Dermis microvascular lymphatic vessel endothelial cell (primary cell): ENCODE measurements at regions not wholly inside any gene's neighbourhood (a gene's known extent, or its start where the extent isn't known, plus 50 kb on each side); places are given as distances from the start of the nearest gene placed in this dataset.

Experiments
- DNase-seq, 2 donors: peaks; one replicate each; pipeline versions ENCODE4 v3.0.0 to v3.0.0-alpha.2; 2010; ENCODE audit warnings: low read depth in 2 of 2

DNA sequence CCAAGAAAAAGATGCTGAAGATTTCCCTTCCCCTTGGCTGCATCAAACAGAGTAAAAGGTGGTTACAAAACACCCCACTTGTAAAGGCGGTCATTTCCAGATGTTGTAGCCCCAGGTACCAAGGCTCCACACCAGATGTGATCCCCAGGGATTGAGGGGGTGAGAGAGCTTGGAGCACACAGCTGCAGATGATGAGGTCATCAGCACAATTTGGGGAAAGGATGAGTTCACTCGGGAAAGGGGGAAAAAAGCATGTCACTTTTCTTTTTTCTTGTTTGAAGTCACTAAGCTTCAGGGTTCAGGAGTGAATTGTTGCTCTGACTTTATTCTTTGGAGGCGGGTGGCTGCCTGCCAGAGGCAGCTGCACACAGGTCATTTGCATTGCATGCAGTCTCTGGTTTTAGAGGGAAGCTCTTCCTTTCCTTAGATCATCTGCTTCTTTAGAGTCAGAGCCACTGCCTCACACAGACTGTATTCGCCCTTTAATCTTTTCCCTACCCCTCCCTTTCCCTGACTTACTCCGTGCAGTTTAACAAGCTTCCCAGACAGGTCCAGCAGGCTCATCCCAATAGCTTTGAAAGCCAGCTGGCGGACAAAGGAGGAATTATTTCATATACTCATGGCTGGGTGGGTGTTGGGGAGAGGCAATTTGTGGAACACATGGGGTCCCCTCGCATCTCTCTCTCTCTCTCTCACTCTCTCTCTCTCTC, 409.3 kb upstream of the SLC24A2 start:
- DNase-seq, result no peak

DNA sequence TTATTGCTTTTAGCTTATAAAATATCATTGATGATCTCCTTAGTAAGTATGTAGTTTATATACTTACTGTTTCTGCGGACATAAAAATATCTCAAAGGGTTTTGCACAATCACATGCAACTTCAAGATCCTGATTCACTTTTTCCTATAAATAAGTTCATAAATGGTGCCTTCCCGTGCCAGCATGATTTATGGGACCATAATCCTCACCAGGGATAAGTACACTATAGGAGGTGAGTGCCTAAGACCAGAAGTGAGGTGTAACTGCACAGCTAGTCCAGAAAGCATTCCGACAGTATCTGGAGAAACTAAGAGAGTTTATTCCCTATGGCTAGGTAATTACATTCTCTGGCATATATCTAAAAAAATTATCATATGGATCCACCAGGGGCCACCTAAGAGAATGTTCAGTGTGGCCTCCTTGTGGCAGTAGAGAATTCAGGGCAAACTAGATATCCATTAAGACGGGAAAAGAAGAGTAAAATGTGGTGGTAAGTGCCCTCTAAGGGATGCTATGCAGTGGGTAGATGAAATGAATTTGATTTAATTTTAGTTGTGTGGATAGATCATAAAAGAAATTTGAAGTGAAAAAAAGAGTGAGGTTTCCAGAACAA, 402.5 kb upstream of the SLC24A2 start:
- peak in 1 of 2 donors; percentile 8 for DNase-seq

DNA sequence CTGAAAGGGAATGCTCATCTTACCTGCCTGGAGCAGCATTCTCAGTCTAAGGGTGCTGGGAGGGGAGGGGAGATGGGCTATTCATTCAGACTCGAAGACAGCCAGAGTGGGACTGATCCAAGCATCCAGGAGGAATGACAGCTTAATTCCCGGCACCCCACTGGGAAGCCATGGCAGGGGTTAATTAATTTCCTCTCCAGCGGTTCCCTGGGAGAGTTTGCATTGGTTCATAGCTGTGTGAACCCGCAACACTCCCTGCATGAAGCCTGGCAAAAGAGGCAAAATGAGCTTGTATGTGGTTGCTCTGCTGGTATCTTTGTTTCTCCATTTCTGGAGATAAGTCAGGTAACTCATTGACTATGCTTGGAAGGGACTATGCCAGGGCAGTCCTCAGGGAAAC, 401.0 kb upstream of the SLC24A2 start:
- DNase-seq, result no peak

DNA sequence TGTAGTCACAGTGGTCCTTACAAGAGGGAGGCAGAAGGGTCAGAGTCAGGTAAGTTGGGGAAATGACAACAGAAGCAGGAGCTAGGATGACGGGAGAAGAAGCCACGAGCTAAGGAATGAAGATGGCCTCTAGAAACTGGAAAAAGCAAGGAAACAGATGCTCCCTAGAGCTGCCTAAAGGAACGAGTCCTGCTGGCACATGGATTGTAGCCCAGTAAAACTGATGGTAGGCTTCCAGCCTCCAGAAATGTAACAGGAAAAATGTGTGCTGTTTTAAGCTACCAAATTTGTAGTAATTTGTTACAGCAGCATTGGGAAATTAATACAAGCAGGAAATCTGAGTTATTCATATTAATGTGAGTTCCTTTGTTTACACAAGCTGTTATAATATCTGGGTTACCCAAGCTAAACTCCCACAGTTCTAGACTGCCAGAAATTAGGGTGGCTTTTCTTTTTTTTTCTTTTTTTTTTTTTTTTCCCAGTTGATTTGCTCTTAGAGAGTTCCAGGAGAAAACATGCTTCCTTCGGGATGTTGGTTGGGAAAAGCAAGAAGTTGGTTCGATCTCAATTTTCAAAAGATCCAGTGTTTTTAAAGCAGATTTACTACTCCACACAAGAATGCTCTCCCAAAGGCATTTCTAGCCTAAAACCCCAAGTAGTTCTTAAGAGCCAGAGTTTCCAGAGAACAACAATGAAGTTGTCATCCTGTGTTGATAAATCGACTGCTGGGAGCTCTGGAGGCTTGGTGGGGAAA, 400.0 kb upstream of the SLC24A2 start:
- no peak for DNase-seq

- DNase-seq, result no peak
Measured at GRCh38 chr9:20187318-20187717, 398.5 kb upstream of the SLC24A2 start.

DNA sequence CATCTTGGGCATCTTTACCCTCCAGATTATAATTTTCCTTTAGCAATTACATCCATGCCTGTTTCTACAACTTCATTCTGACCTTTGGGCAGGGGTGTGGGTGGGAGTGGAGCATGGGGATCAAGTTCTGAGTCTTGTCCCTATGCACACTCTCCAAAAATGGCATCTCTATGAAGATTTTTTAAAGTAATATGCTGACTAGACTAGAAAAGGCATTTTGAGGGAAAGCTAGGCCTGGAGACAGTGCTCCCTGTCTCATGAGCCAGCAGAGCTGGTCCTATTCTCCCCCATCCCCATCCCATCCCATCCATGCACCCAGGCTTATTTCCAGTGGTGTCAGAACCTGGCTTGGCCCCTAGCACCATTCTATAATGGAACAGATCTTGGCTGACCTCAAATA, 398.0 kb upstream of the SLC24A2 start:
- no peak for DNase-seq

- DNase-seq, result no peak
Measured at GRCh38 chr9:20186231-20186630, 397.4 kb upstream of the SLC24A2 start.

GRCh38 chr9:20184541-20184940, 395.7 kb upstream of the SLC24A2 start:
- no peak for DNase-seq

GRCh38 chr9:20178679-20179078, 389.8 kb upstream of the SLC24A2 start:
- DNase-seq, result no peak

- no peak for DNase-seq
Measured at GRCh38 chr9:20178197-20178596, 389.4 kb upstream of the SLC24A2 start.

- no peak for DNase-seq
Measured at GRCh38 chr9:20170122-20170521, 381.3 kb upstream of the SLC24A2 start.

DNA sequence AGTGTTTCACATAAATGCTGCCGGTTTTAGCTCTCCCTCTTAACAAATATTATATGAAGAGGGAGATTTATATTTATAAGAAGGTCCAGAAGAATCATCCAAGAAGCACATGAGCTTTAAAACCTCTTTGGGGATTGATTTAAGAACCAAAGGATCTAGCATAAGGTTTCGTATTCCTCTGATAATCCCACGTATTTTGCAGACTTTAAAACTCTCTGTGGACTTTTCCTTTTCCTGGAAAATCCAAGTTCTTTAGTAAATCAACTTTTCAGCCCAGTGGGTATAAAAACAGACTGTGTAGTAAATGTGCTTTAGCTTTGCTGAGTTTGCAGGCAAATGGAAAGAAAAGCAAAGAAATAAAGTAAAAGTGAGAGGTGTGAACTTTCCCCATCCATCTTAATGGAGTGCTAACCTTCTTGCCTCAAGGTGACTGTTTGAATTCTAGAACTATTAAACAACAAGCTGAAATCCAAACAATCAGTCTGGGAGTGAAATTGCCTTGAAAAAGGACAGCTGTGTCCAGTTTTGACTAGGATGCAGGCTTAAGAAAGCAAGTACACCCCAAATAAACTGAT, 363.4 kb upstream of the SLC24A2 start:
- DNase-seq, result no peak

DNA sequence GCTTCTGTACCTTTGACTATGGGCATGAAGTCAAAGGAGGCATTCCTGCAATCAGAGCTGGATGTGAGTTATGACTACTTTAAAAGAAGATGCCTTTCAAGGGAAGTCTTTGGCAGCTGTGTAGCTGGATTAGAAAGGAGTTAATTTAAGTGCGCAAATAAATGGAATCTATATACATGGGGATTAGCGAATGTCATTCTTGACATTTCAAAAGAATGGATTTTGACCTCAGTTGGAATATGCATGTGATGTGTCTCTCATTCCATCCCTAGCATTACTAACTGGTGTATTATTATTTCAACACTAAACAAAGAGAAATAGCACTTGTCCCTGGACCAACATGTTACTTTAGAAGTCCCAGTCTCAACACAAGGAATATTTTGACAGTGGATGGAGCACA, 359.6 kb upstream of the SLC24A2 start:
- no peak for DNase-seq

GRCh38 chr9:20144197-20144596, 355.4 kb upstream of the SLC24A2 start:
- DNase-seq, result no peak

- no peak for DNase-seq
Measured at GRCh38 chr9:20139763-20140290, 351.0 kb upstream of the SLC24A2 start.

DNA sequence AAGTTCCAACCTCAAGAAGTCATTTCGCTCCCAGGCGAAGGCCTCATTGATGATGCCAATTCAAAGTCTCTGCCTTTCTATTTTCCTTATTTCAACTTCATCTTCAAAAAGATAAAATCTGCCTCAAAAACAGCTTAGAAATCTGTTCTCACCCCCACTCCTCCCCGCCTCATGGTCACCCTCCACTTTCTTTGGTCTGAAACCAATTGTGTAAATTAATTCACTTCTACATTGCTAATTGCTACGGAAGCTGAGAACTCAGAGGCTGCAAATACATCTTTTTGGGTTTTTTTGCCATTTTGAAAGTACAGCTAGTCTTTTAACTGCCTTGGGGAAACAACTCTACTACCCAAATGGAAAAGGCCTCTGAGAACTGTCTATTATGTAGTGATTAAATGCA, 350.0 kb upstream of the SLC24A2 start:
- no peak for DNase-seq

GRCh38 chr9:20138116-20138515, 349.3 kb upstream of the SLC24A2 start:
- no peak for DNase-seq

DNA sequence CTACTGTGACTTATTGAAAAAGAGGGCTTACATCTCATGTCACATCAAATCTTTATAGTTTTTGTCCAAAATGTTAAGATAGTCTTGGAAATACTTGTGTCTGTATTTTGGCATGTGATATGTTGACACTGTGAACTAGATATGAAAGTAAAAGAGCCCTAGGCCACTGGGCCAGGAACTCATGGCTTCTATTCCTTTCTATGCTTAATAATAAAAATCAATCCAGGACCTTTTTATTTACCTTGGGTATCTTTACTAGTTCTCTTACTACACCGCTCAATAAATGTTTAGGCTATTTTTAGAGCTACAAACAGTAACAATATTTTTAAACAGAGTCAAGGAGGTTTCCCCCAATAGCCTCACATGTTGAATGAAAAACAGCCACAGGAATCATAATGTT, 348.6 kb upstream of the SLC24A2 start:
- DNase-seq, result no peak

- DNase-seq, result no peak
Measured at GRCh38 chr9:20135119-20135697, 346.4 kb upstream of the SLC24A2 start.

DNA sequence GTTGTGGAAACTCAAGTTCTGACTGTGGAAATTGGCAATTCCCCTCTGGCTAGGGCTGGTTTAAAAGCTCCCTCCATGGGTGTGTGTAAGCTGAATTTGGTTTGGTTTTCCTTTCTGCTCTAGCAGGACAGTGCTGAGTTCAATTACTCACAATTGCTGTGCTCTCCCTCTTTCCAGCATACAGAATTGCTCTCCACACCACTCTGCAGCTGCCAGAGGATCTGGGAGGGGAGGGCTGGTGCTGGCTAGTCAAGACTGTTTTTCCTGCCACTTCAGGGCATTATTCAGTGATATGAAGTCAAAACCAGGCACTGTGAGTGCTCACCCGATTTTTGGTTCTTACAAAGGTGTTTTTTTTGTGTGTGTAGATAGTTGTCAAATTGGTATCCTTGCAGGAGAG, 336.9 kb upstream of the SLC24A2 start:
- DNase-seq, result no peak

DNA sequence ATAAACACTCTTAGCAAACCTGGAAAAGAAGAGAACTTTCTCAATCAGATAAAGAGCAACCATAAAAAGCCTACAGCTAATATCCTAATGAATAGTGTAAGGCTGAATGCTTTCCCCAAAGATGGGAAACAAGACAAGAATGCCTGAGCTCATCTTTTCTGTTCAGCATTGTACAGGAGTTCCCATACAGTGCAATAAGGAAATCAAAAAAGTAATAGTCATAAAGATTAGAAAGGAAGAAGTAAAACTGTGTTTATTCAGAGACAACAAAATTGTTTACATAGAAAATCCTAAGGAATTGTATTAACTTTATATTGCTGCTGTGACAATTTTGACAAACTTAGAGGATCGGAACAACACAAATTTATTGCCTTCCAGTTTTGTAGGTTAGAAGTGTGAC, 330.7 kb upstream of the SLC24A2 start:
- no peak for DNase-seq

GRCh38 chr9:20117986-20118385, 329.1 kb upstream of the SLC24A2 start:
- no peak for DNase-seq
